HG03460 (cell line): ENCODE measurements at regions not wholly inside any gene's neighbourhood (a gene's known extent, or its start where the extent isn't known, plus 50 kb on each side); places are given as distances from the start of the nearest gene placed in this dataset.

ENCODE experiments used
- ATAC-seq: cut with Tn5 transposase; IDR thresholded peaks from one replicate; pipeline ENCODE4 v1.9.1; 2021; ENCODE audit not compliant: unreplicated experiment

DNA sequence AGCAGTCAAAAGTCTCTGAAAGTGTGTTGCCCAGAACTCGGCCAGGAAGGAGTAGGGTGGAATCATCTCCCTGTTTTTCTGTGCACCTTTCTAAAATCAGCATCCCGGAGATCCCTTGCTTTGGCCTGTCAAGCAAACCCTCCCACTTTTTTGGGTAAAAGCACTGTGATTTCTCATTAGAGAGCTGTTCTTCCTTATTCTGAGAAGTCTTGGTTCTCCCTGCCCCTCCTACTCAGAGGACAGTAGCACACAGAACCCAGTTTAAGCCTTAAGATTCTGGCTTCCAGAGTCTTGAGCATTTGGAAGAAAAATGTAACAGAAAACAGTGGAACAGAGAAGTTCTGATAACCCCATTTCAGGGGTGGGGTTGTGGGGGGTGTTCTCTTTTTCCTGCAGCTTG is 52.6 kb upstream of the KATNAL1 start:
- ATAC-seq: no peak

DNA sequence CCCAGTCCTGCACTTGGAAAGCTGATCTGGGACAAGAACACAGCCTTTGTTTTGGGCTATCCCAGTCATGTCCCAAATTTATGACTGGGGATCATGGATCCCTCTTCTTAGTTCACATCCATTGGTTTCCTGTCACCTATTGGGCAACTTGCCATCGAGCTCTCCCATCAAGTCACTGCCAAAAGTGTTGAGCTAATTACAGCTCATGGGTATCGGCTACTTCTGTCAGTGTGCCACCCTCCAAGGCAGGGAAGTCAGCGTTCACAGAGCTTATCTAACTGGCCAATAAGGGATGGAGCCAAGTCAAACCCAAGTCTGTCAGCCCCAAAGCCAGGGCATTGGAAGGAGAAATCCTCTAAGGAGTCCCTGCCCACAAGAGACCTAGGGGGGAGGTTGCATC is 53.2 kb upstream of the KATNAL1 start:
- no peak for ATAC-seq

DNA sequence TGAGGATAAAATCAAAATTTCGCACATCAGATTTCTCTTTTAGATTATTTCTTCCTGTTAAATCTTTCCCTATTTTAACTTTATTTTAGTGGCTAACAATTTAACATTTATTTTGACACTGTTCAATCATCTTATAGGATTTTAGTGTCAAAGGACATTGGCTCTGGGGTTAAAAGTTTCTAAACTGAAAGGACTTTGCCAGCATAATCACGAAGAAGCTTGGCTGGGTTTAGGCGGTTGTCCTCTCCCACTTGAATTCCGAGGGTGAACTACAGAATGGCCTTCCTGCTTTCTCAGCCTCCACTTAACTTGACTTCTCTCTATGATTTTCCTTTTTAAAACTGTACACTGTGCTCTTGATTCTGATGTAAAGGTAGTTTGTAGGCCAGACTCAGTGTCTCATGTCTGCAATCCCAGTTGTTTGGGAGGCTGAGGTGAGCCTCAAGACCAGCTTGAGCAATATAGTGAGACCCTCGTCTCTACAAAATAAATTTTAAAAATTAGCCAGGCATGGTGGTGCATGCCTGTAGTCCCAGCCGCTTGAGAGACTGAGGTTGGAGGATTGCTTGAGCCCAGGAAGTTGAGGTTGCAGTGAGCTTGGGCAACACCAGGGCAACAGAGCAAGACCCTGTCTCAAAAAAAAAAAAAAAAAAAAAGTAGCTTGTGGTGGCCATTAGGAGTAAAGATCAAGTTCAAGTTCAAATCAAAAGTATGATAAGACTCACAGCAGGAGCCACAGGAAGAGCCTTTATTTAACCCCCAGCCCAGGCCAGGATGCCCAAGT is 54.8 kb upstream of the KATNAL1 start:
- no peak for ATAC-seq

DNA sequence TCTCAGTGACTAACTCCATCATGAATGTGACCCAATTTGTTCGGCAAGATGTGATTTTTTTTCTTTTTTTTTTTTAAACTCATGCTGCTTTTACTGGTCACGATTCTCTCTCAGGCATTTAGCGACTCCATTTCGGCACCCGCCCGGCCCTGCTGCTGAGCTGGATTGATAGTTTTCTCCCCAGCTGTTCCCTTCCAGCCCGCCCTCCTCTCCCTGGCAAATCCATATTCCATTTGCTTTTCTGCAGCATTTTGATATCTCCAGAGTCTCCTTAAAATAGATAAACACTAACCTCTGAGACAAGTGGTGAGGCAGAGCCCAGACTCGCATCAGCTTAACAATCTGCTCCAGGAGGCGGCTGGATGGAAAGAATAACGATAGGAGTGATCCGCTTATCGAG is 55.5 kb upstream of the KATNAL1 start:
- no peak for ATAC-seq

DNA sequence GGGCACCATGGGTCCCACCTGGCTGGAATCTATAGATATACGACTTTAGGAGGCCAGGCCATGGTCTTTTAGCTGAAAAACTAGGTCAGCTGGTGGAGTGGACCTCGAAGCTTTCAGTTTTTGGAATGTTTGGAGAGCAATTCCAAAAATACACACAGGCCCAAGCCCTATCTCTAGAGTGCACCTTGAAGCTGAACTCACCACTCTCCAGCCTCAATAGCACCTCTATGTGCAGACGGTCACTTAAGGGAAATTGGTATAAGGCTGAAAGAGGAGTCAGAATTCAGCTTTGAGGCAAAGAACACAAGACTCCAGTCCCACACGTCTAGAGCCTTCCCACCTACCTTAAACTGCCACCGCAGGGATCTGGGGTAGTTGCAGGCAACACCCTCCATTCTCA is 56.4 kb upstream of the KATNAL1 start:
- no peak for ATAC-seq

DNA sequence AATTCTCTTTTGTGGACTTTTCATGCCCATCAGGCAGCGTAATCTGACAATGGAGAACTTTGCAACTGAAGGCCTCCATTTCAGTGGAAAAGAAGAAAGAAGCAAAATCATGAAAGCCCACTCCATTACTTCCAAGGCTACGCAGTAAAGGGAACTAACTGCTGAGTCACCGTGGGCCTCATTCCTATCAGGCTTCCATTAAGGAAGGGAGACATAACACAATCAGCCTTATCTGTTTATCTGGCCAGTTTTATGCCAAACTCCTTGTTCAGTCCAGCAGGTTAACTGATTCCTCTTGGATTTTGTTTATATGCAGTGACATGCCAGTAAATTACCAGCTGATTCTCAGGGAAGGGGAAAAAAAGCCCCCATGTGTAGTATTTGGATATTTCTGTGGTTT is 56.8 kb upstream of the KATNAL1 start:
- ATAC-seq: no peak

DNA sequence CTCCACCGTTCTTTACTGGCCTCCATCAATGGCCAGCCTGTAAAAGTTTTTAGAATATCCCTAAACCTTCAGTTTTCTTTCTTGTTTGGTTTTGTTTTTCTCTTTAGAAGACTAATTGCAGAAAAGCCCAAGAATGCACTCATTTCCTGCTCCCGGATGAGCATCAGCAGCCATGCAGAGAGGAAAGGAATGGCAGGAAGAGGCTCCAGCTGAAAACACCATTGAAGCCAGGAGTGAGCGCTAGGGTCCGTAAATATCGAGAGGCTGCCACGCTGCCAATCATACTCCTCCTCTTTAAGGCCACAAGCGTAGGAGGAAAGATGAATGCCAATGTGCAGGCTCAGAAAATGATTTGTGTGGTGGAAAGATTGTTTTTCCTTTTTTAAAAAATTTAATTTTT is 57.4 kb upstream of the UBE2L5 start:
- ATAC-seq: no peak

DNA sequence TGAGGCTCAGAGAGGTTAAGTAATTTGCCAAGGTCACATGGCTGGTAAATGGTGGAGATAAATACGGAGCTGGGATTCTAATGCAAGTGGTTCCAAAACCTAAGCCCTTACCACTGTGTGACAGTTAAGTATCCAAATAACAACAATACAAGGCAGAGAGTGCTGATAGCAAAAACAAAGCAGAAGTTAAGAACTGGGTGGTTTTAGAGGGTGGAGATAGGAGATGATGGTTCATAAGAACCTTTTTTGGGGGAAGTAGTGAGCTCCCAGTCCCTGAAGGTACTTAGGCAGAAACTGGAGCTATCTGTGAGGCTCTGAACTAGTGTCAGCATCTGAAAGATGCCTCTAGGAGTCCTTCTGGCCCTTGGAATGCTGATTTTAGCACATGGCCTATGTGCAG is 56.2 kb upstream of the UBE2L5 start:
- ATAC-seq: no peak

DNA sequence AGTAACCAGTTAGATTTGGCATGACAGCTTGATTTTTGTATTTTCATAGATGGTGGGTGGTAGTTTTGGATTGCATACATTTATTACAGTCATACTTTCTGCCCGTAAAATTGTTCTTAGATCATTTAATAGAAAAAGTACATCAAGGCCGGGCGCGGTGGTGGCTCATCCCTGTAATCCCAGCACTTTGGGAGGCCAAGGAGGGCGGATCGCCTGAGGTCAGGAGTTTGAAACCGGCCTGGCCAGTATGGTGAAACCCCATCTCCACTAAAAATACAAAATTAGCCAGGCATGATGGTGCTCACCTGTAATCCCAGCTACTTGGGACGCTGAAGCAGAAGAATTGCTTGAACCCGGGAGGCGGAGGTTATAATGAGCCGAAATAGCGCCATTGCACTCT is 55.0 kb upstream of the UBE2L5 start:
- no peak for ATAC-seq

DNA sequence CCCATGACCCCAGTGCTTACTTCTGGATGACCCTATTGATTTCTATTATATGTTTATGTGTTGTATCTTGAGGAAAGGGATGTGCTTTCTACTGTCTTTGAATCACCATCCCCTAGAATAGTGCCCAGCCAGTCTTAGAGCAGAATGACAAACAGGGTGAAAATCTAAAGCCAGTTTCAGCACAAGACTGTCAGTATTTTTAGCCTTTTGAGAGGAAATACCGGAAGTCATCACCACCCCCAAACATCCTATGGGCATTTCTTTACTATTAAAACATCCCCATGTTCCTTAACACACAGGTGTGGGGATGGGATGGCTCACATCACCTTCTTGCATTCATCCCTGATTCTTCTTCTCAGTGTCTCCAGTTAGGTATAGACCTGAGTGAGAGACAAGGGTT is 52.1 kb upstream of the UBE2L5 start:
- no peak for ATAC-seq

DNA sequence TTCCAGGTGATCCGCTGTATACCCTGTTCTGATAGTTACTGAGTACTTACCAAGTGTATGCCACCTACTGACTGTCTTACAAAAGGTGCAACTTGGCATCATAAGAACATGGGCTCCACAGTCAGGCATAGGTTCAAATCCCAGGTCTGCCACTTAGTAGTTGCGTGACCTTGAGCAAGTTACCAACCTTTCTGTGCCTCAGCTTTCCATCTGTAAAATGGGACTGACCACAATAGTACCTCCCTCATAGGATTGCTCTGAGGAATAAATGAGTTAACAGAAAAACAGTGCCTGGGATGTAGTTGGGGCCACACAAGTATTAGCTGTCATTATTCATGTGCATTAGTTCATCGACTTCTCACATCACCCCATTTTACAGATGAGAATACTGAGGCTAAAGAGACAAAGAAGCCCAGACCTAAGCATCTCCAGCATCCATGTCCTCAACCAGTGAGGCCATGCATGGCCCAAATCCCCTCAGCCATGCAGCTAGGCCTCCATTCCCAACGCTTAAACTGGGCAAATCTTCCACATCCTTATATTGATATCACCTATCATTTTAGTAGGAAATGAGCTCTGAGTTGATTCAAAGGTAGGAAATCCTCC is 51.3 kb upstream of the UBE2L5 start:
- no peak for ATAC-seq

DNA sequence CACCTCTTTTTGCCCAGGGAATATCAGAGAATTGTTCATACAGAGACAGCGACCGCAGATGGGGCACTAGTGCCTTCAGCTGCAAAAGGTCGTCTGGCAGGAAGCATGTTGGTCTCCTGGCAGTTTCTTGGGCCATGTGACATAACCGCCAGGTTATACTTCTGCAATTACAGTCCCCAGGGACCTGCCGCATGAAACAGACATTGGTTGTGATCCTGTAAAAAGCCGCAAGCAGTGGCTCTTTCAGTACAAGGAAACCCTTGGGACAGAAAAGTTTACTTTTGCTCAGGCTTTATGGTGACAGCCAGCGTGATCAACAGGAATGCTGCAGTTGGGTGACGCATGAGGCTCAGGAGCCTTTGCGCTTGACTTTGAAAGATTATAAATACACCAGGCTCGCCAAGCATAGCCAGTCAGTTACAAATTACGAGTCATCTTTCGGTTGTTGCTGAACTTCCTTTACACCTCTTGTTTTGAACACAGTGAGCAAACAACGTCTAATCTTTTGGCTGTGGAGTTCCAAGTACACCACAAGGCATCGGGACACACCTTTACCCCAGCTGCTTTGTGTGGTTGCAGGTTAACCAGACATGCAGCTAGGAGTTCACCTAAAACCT is 50.5 kb upstream of the UBE2L5 start:
- ATAC-seq: peak; percentile 55
